Adrenal gland (tissue), 5 donors: ENCODE measurements at regions not wholly inside any gene's neighbourhood (a gene's known extent, or its start where the extent isn't known, plus 50 kb on each side); places are given as distances from the start of the nearest gene placed in this dataset.

Experiments used
- CTCF ChIP-seq, 6 experiments: fragments of 450-650 bp in 4 of 6; fragments of 200-600 bp in 2 of 6; sonication (generic) in 1 of 6; IDR thresholded peaks; 1 replicate in 5 of 6; 2 replicates in 1 of 6; pipeline versions ENCODE4 v1.5.1 to v1.8.0; 2016 to 2021; ENCODE audit warnings: antibody characterized with exemption in 6 of 6, mild to moderate bottlenecking in 2 of 6, moderate library complexity in 1 of 6
- POLR2A ChIP-seq, 2 donors: fragments of 450-650 bp; IDR thresholded peaks; one replicate each; pipeline ENCODE4 v1.6.1; 2017; ENCODE audit warnings: antibody characterized with exemption in 2 of 2, mild to moderate bottlenecking in 2 of 2, moderate library complexity in 1 of 2
- donor health status: DM: no; HTN: no; CAD: no.

GRCh38 chr1:60937720-60938119 is 144.6 kb upstream of the NFIA start:
- TF ChIP-seq CTCF (IDR thresholded peaks at IDR 0.05), result no peak
- no peak for TF ChIP-seq POLR2A (IDR thresholded peaks at IDR 0.05)
